ENCODE measurements at regions not wholly inside any gene's neighbourhood (a gene's known extent, or its start where the extent isn't known, plus 50 kb on each side); places are given as distances from the start of the nearest gene placed in this dataset.

- dilution Hi-C loops (cut with MboI; ENCODE audit: extremely low pct_ligation_motif_present, low sequenced_read_pairs) = no loop called here
- no peaks in the 10 kb centered on the region for H3K36me3 ChIP-seq (ENCODE audit: control insufficient read depth in 2 of 2, extremely low read depth in 1 of 2, insufficient read depth in 2 of 2, low read length in 2 of 2)
- peaks cover 4 to 9% of the 10 kb centered on the region in 2 experiments for H3K27me3 ChIP-seq (ENCODE audit: control insufficient read depth in 2 of 2, insufficient read depth in 2 of 2, low read length in 2 of 2)
- ChIA-PET CTCF (no interaction called here), POLR2A (no interaction called here)
- BruUV-seq (replicated peaks) = no TSS peak
- no peaks in the 10 kb centered on the region for H3K79me2 ChIP-seq (ENCODE audit: control insufficient read depth, insufficient read depth, low read length)
- intact Hi-C loops (cut with micrococcal nuclease) = no loop called here
- no peaks in the 10 kb centered on the region for H3K9me3 ChIP-seq (replicated peaks; ENCODE audit: control insufficient read depth, insufficient read depth, low read length)
- no peak for TF ChIP-seq EZH2 (IDR thresholded peaks at IDR 0.05; ENCODE audit: borderline replicate concordance, low read depth, low read length, severe bottlenecking)
- H3K9ac ChIP-seq (replicated peaks; ENCODE audit: extremely low read depth, insufficient read depth, low read length) = no peak overlapping the region
- peaks cover 5% of the 10 kb centered on the region for H3K4me1 ChIP-seq (ENCODE audit: control insufficient read depth, extremely low read depth, insufficient read depth, low read length)
- DNase-seq (ENCODE audit: low read depth, low spot score) (no peak), FAIRE-seq (no peak)
- no peak overlapping the region for H3K27ac ChIP-seq (ENCODE audit: insufficient read depth, low read depth, low read length)
- no peak overlapping the region for H3K4me3 ChIP-seq (replicated peaks in 1 of 3; ENCODE audit: insufficient read depth in 1 of 3, low read depth in 1 of 3, low read length in 3 of 3)
- H3K4me2 ChIP-seq (ENCODE audit: insufficient read depth, low read length) = no peak overlapping the region
- no peaks in the 10 kb centered on the region for H4K20me1 ChIP-seq (replicated peaks; ENCODE audit: control insufficient read depth, extremely low read depth, insufficient read depth, low read length)
- H2AFZ ChIP-seq (ENCODE audit: low read depth, low read length) = no peak overlapping the region
- no peaks in the 10 kb centered on the region for H3K9me1 ChIP-seq (replicated peaks; ENCODE audit: control insufficient read depth, extremely low read depth, insufficient read depth, low read length)
Measured at GRCh38 chr3:72174890-72175289, 389.9 kb upstream of the PROK2 start.

- dilution Hi-C loops (cut with MboI; ENCODE audit: extremely low pct_ligation_motif_present, low sequenced_read_pairs) = no loop called here
- Histone ChIP-seq H3K9me1 (replicated peaks; ENCODE audit: control insufficient read depth, extremely low read depth, insufficient read depth, low read length) (no peaks in the 10 kb centered on the region), H3K9me3 (replicated peaks; ENCODE audit: control insufficient read depth, insufficient read depth, low read length) (no peaks in the 10 kb centered on the region), H3K27ac (ENCODE audit: insufficient read depth, low read depth, low read length) (no peak overlapping the region), H3K27me3 (ENCODE audit: control insufficient read depth in 2 of 2, insufficient read depth in 2 of 2, low read length in 2 of 2) (peaks cover 4 to 8% of the 10 kb centered on the region in 2 experiments), H3K4me1 (ENCODE audit: control insufficient read depth, extremely low read depth, insufficient read depth, low read length) (peaks cover 5% of the 10 kb centered on the region), H3K9ac (replicated peaks; ENCODE audit: extremely low read depth, insufficient read depth, low read length) (no peak overlapping the region), H3K79me2 (ENCODE audit: control insufficient read depth, insufficient read depth, low read length) (no peaks in the 10 kb centered on the region), H3K4me3 (replicated peaks in 1 of 3; ENCODE audit: insufficient read depth in 1 of 3, low read depth in 1 of 3, low read length in 3 of 3) (no peak overlapping the region), H3K4me2 (ENCODE audit: insufficient read depth, low read length) (no peak overlapping the region), H2AFZ (ENCODE audit: low read depth, low read length) (no peak overlapping the region), H4K20me1 (replicated peaks; ENCODE audit: control insufficient read depth, extremely low read depth, insufficient read depth, low read length) (no peaks in the 10 kb centered on the region), H3K36me3 (ENCODE audit: control insufficient read depth in 2 of 2, extremely low read depth in 1 of 2, insufficient read depth in 2 of 2, low read length in 2 of 2) (no peaks in the 10 kb centered on the region)
- ChIA-PET POLR2A (no interaction called here), CTCF (no interaction called here)
- BruUV-seq (replicated peaks) = no TSS peak
- intact Hi-C loops (cut with micrococcal nuclease) = no loop called here
- TF ChIP-seq CTCF (IDR thresholded peaks at IDR 0.05; ENCODE audit: extremely low read depth in 1 of 2, insufficient read depth in 1 of 2, low read depth in 1 of 2, low read length in 2 of 2) = no peak
- TF ChIP-seq GATA2 (IDR thresholded peaks at IDR 0.05; ENCODE audit: insufficient read depth, insufficient read length, low read depth, low read length) = no peak
- TF ChIP-seq JUN (IDR thresholded peaks at IDR 0.05; ENCODE audit: borderline replicate concordance, insufficient read depth, insufficient read length, low read depth) = no peak
- no peak for TF ChIP-seq EZH2 (IDR thresholded peaks at IDR 0.05; ENCODE audit: borderline replicate concordance, low read depth, low read length, severe bottlenecking)
- no peak for TF ChIP-seq POLR2A (IDR thresholded peaks at IDR 0.05; ENCODE audit: low read depth, low read length)
- TF ChIP-seq FOS (IDR thresholded peaks at IDR 0.05; ENCODE audit: borderline replicate concordance, insufficient read depth, low read length) = no peak
- no peak for TF ChIP-seq MYC (IDR thresholded peaks at IDR 0.05; ENCODE audit: low read depth, low read length)
- TF ChIP-seq POLR2AphosphoS5 (IDR thresholded peaks at IDR 0.05; ENCODE audit: insufficient read depth, low read depth, low read length) = no peak
- TF ChIP-seq MAX (IDR thresholded peaks at IDR 0.05; ENCODE audit: insufficient read depth, insufficient read length) = no peak
- no peak for FAIRE-seq
- no peak for DNase-seq (ENCODE audit: low read depth, low spot score)
Measured at GRCh38 chr3:72174040-72174439, 389.1 kb upstream of the PROK2 start.

Data from endothelial cell of umbilical vein (primary cell).